ENCODE measurements at regions not wholly inside any gene's neighbourhood (a gene's known extent, or its start where the extent isn't known, plus 50 kb on each side); places are given as distances from the start of the nearest gene placed in this dataset.
"Not testable (repeated sequence)": the region's sequence is repeated elsewhere in the genome, so short reads cannot be mapped to it uniquely, and the experiment has no call there.

GRCh38 chr3:40908612-40909011, 290.7 kb upstream of the CTNNB1 start:
- DNase-seq = no peak

- no peak for DNase-seq
These were observed 288.0 kb upstream of the CTNNB1 start for GRCh38 chr3:40911264-40911663.

GRCh38 chr3:40911928-40912327, 287.4 kb upstream of the CTNNB1 start:
- DNase-seq = no peak

- no peak for DNase-seq
These were observed 286.8 kb upstream of the CTNNB1 start for GRCh38 chr3:40912461-40912860.

- DNase-seq = no peak
These were observed 286.1 kb upstream of the CTNNB1 start for GRCh38 chr3:40913192-40913591.

GRCh38 chr3:40913641-40914040, 285.7 kb upstream of the CTNNB1 start:
- DNase-seq = no peak

GRCh38 chr3:40914475-40914874, 284.8 kb upstream of the CTNNB1 start:
- DNase-seq = no peak

GRCh38 chr3:40915346-40915865, 283.9 kb upstream of the CTNNB1 start:
- DNase-seq = no peak

- no peak for DNase-seq
These were observed 279.3 kb upstream of the CTNNB1 start for GRCh38 chr3:40920041-40920440.

- DNase-seq = no peak
These were observed 278.1 kb upstream of the CTNNB1 start for GRCh38 chr3:40921251-40921650.

- DNase-seq = no peak
These were observed 276.2 kb upstream of the CTNNB1 start for GRCh38 chr3:40923143-40923542.

- no peak for DNase-seq
These were observed 275.7 kb upstream of the CTNNB1 start for GRCh38 chr3:40923651-40924050.

- DNase-seq = no peak
These were observed 274.7 kb upstream of the CTNNB1 start for GRCh38 chr3:40924559-40925141.

GRCh38 chr3:40925231-40925630, 274.1 kb upstream of the CTNNB1 start:
- DNase-seq = no peak

- DNase-seq = no peak
These were observed 269.2 kb upstream of the CTNNB1 start for GRCh38 chr3:40930131-40930538.

GRCh38 chr3:40930756-40931155, 268.5 kb upstream of the CTNNB1 start:
- no peak for DNase-seq

- DNase-seq = no peak
These were observed 260.7 kb upstream of the CTNNB1 start for GRCh38 chr3:40938591-40938990.

GRCh38 chr3:40939030-40939740, 260.1 kb upstream of the CTNNB1 start:
- no peak for DNase-seq

GRCh38 chr3:40939741-40940130, 259.6 kb upstream of the CTNNB1 start:
- DNase-seq = no peak

- DNase-seq = no peak
These were observed 258.7 kb upstream of the CTNNB1 start for GRCh38 chr3:40940651-40941050.

GRCh38 chr3:40947022-40947421, 252.3 kb upstream of the CTNNB1 start:
- DNase-seq = not testable (repeated sequence)

GRCh38 chr3:40949347-40949746, 250.0 kb upstream of the CTNNB1 start:
- DNase-seq = not testable (repeated sequence)

GRCh38 chr3:40951636-40952035, 247.7 kb upstream of the CTNNB1 start:
- no peak for DNase-seq

- DNase-seq = no peak
These were observed 238.0 kb upstream of the CTNNB1 start for GRCh38 chr3:40961104-40961857.

Data from stimulated activated CD4-positive, alpha-beta T cell treated with anti-CD3 and anti-CD28 coated beads, Interleukin-1b, Interleukin-23, amount 100 ng/mL, for 48 hours (primary cell).